Activated effector memory CD4-positive, alpha-beta T cell treated with anti-CD3 and anti-CD28 coated beads, Interleukin-2, amount 50 U/mL, for 16 hours (primary cell): ENCODE measurements at regions not wholly inside any gene's neighbourhood (a gene's known extent, or its start where the extent isn't known, plus 50 kb on each side); places are given as distances from the start of the nearest gene placed in this dataset.
"Not testable (repeated sequence)": the region's sequence is repeated elsewhere in the genome, so short reads cannot be mapped to it uniquely, and the experiment has no call there.

Experiments used
- DNase-seq: peaks from one replicate; pipeline ENCODE4 v3.0.0-alpha.2; 2020

DNA sequence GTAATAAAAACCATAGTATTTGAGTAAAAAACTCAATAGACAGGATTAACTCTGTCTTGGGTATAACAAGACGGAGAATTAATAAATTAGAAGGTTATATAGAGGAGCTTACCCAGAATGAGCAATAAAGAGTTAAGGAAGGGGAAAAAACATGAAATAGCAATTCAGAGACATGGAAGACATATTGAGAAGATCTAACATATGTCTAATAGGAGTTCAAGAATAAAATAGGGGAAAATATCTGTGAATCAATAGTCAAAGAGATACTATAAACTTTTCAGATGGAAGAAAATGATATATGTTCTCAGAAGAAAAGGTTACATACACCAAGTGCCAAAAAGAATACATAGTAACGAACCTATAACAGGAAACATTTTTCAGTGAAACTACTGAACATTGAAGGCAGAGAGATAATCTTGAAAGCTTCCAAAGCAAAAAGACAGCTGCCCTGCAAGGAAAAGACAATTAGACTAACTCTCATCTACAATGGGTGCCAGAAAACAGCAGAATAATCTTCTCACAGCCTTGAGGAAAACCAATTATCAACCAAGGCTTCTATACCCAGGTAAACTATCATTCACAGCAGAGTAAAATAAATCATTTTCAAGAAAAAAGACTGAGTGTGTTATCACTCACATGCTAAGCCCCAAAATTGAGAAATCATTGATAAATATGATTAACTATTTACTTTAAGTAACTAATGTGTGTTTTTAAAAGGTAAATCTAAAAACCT is 106.0 kb downstream of the ENC1 start:
- DNase-seq, result no peak

DNA sequence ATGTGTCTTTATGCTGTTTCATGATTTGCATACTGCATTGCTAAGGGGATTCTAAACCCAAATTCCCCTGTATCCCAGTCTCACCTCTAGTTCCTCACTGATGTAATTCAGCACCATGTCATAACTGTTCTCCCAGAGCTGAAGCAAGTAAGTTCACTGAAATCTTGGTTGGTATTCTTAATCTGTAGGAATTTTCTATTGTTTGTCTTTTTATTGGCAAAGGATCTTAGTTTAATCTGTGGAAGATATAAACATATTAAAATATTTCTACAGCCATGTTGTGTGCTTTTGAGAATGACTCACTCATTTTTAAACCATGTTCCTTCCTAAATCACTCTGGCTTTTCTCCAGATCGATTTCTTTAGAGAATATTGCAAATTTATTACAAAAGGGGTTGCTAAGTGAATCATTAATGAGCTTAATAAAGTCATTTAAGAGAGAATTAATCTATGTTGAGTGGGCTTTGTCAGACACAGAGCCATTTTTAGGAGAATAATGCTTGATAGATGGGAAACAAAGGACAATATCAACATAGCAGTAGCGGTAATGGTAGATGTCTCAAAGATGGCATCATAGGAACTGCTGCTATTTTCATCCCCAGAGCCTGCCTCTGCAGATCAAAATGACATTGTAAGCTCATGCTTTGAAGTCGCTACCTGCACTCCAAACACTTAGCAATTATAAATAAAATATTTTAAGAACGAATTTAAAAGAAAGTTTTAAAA is 110.0 kb downstream of the ENC1 start:
- no peak for DNase-seq

- DNase-seq, result no peak
Observed at GRCh38 chr5:74529101-74529500, 111.4 kb downstream of the ENC1 start.

- DNase-seq, result no peak
Observed at GRCh38 chr5:74526111-74526510, 114.4 kb downstream of the ENC1 start.

- DNase-seq, result not testable (repeated sequence)
Observed at GRCh38 chr5:74524767-74525166, 115.8 kb downstream of the ENC1 start.

DNA sequence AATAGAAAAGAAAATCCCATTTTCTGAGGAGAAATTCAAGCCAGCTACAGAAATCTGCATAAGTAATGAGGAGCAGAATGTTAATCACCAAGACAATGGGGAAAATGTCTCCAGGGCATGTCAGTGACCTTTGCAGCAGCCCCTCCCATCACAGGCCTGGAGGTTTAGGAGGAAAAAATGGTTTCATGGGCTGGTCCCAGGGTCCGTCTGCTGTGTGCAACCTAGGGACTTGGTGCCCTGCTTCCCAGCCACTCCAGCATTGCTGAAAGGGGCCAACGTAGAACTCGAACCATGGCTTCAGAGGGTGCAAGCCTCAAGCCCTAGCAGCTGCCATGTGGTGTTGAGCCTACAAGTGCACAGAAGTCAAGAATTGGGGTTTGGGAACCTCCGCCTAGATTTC is 116.8 kb downstream of the ENC1 start:
- DNase-seq, result not testable (repeated sequence)

DNA sequence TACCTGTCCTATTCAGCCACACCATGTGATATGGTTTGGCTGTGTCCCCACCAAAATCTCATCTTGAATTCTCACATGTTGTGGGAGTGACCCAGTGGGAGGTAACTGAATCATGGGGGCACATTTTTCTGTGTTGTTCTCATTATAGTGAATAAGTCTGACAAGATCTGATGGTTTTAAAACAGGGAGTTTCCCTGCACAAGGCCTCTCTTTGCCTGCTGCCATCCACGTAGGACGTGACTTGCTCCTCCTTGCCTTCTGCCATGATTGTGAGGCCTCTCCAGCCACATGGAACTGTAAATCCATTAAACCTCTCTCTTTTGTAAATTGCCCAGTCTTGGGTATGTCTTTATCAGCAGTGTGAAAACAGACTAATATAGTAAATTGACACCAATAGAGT is 117.7 kb downstream of the ENC1 start:
- not testable (repeated sequence) for DNase-seq

- DNase-seq, result no peak
Observed at GRCh38 chr5:74521401-74521800, 119.1 kb downstream of the ENC1 start.

DNA sequence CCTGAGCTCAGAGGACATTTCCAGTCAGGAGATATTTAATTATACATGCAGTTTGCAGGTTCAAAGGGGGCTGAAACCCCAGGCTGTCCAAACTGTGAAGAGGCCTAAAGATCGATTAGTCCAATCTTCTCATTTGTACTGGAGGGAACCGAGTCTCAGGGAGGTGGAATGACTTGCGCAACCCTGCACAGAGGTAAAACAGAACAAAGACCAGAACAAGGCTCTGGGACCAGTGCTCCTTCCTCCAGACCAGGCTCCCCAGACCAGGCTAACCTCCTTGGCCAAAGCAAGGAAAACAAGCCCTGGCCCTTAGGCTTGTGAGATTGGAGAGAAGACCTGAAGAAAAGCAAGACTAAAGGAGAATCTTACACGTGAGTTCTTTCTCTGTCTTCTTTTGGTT is 120.8 kb downstream of the ENC1 start:
- no peak for DNase-seq

- DNase-seq, result no peak
Observed at GRCh38 chr5:74519161-74519571, 121.4 kb downstream of the ENC1 start.

DNA sequence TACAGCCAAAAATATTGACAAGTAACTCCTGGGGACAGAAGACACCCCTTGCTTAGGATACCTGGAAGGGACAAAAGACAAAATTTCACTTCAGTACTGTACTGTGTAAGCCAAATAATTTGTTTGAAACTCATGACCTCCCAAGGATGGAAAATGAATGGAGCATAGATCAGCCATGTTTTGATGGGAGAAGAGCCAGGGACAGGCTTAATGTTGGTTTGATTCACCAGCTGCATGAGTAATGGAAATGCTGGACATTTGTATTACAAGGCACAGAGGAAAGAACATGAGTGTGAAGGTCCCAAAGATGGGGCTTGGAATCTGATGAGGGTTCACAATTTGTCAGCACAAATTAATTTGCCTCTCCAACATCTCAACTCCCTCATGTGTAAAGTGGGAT is 122.8 kb downstream of the ENC1 start:
- DNase-seq, result no peak

DNA sequence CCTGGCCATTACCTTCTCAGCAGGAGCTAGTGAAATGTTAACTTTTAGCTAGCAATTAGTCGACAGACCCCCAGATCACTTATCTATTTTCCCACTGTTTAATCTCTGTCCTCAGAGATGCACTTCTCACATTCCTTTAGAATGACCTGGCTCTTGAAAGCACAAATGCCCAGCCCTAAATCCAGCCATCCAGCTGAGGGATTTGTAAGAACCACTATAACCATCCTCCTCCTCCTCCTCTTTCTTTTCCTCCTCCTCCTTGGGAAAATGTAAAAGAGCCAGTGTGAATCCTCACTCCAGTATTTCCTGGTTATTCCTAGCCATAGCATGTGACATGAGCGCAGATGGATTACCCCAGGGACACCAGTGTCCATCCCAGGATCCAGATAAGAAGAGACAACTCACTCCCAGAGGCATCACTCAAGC is 124.3 kb downstream of the ENC1 start:
- no peak for DNase-seq

DNA sequence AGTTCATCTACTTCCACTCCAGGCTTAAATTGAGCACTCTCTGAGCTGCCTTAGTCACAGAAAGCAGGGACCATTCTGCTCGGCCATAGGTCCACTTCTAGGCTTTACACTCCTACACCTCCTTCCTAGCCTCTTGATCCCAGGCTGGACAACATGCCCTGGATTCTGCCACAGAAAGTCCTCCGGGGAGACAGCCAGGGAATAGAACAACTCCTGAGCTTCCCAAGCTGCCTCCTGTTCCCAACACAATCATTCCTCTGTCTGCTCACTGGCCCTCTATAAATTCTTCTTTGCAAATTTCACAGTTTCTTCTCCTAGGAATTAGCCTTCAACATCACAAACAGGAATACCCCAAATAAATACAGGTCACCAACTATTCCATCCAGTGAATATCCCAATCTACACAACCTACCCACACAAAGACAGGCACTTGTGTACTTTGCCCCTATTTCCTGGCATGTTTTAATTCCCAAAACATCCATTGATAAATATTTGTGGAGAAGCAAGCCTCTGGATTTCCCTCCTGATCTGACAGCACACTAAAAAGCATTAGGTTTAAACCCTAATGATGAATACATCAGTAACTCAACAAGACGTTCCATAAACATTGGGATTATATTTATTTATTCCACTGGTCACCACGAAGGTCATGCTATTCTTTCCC is 125.5 kb downstream of the ENC1 start:
- no peak for DNase-seq

- DNase-seq, result not testable (repeated sequence)
Observed at GRCh38 chr5:74511770-74512169, 128.8 kb downstream of the ENC1 start.

DNA sequence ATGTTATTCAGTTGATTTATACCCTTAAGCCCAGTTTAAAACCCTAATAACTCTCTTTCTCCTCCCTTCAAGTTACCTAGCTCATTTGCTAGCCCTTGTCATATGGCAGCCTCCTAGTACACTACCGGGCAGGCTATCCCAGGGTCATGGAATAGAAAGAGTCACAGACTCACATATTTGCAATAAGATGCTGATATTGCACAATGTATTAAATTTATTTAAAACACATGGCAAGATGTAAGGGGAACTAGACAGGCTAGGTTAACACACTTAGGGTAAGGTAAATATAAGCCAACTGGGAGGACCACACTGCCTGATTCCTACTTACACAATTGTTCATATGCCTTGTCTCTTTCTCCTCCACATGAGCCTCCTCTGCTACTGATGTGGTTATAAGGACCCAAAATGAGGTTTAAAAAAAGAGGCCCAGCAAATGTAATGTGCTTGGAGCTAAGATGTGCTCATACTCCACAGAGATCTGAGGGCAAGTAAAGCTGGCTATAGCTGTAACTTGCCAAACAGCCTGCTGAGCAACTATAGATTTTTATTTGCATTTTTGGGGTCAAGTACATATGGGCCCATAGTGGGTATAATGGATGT is 130.0 kb downstream of the ENC1 start:
- no peak for DNase-seq

GRCh38 chr5:74507370-74508005 is 133.0 kb downstream of the ENC1 start:
- DNase-seq, result no peak

DNA sequence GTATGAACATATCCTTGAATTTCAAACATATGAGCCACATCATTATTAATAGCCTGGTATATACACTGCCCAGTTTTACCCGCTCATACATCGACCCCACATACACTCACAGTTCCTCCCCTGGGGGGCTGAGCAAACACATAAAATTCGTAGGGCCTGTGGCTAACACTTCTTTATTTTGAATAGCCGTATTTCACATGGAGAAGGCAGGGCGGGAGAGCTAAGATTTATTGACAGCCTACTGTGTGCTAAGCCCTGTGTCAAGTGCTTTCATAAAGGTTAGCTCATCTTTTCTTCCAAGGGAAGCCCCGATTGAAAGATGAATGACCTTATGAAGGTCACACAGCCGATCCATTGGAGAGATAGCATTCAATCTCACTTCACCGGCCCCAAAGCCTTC is 134.4 kb downstream of the ENC1 start:
- DNase-seq, result no peak

GRCh38 chr5:74504463-74504862 is 136.1 kb downstream of the ENC1 start:
- DNase-seq, result no peak

GRCh38 chr5:74502479-74502950 is 138.0 kb downstream of the ENC1 start:
- DNase-seq, result no peak

- no peak for DNase-seq
Observed at GRCh38 chr5:74501674-74502478, 138.7 kb downstream of the ENC1 start.

DNA sequence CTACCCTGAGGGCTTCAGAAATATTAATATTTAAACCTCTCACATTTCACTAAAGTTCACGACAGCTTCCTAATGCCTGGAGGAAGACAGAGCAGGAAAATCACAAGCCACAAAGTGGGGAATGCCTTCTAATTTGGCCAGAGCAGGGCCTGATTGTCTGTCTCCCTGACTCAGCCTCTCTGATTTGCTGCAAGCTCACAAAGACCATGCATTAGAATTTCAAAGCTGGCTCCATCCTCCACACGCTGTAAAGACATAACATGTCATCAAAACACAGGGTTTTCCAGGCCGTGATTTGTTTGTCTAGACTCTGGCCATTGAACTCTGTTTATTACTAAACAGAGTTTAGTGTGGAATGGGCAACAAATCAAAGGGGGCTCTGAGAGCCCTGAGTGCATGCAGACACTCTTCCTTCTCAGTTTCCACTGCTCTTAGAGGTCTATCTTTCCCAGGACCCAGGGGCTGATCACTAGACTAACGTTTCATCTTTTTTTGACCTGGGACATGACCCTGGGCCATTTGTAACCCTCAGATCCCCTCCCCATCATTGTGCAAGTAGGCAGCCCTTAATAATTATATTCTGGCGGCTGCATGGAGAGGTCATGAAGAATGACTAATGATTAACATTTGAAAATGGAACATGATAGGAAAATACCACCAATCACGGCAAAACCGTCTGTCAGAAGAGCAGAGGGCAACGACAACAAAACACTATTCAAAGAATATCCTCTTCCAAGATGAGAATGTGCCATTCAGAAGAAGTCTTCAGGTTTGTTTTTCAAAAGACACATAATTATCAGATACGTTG is 140.2 kb downstream of the ENC1 start:
- no peak for DNase-seq
